ENCODE measurements at regions not wholly inside any gene's neighbourhood (a gene's known extent, or its start where the extent isn't known, plus 50 kb on each side); places are given as distances from the start of the nearest gene placed in this dataset.

DNA sequence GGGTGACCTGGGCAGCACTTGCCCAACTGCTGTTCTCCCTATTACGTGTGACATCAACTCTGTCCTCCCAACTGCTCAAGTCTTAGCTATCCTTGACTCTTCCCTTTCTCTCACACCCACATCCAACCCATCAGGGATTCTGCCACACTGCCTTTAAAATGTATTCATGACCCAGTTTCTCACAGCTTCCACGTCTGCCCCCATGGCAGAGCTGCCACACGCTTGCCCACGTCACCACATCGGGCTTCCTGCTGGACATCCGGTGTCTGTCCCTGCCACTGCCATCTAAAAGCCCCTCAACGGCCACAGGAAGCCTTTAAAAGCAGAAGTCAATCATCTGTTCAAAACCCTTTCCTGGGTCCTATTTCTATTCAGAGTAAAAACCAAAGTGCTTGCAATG is 233.1 kb upstream of the POU3F3 start:
- TF ChIP-seq, protein P1, sequence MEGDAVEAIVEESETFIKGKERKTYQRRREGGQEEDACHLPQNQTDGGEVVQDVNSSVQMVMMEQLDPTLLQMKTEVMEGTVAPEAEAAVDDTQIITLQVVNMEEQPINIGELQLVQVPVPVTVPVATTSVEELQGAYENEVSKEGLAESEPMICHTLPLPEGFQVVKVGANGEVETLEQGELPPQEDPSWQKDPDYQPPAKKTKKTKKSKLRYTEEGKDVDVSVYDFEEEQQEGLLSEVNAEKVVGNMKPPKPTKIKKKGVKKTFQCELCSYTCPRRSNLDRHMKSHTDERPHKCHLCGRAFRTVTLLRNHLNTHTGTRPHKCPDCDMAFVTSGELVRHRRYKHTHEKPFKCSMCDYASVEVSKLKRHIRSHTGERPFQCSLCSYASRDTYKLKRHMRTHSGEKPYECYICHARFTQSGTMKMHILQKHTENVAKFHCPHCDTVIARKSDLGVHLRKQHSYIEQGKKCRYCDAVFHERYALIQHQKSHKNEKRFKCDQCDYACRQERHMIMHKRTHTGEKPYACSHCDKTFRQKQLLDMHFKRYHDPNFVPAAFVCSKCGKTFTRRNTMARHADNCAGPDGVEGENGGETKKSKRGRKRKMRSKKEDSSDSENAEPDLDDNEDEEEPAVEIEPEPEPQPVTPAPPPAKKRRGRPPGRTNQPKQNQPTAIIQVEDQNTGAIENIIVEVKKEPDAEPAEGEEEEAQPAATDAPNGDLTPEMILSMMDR (IDR thresholded peaks at IDR 0.05), result no peak
- no peak for TF ChIP-seq POLR2A (IDR thresholded peaks at IDR 0.05)
